ENCODE measurements at regions not wholly inside any gene's neighbourhood (a gene's known extent, or its start where the extent isn't known, plus 50 kb on each side); places are given as distances from the start of the nearest gene placed in this dataset.

DNA sequence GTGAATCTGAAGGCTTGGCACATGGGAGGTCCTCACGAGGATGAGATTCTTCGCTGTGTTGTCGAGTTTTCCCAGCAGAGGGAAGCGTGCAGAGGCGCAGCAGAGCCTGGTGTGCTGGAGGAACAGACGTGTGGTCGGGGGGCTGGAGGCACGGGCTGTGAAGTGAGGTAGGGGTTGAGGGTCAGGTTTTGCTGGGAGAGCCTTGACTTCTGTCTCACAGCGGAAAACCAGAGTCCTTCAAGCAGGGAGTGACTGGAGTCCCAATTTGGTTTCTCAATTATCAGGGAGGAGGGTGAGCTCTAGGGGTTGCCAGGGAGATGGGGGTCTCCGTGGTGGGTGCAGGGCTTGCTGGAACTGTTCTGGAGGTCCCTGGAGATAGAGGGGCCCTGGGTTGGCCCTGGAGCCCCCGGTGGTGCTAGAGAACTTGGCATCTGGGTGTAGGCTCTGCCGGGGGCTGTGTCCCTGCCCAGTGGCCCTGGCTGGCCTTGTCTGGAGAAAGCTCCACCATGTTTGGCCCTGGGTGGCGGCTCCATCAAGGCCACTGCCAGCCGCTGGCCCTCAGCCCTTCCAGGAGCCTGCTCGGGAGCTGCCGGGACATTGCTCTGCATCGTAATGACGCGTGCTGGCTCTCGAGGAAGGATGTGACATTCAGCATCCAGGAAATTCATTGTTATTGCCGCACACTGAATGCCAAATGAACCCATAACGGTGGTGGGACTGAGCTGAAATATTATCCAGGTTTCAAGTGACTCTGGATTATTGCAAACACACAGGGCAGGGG is 215.7 kb downstream of the KIF26A start:
- TF ChIP-seq GATA1 (IDR thresholded peaks at IDR 0.05; ENCODE audit: low read depth, low read length) (no peak), POLR2A (IDR thresholded peaks at IDR 0.05; ENCODE audit: low read length) (no peak)

Measured in erythroblast (primary cell).